ENCODE measurements at regions not wholly inside any gene's neighbourhood (a gene's known extent, or its start where the extent isn't known, plus 50 kb on each side); places are given as distances from the start of the nearest gene placed in this dataset.

DNA sequence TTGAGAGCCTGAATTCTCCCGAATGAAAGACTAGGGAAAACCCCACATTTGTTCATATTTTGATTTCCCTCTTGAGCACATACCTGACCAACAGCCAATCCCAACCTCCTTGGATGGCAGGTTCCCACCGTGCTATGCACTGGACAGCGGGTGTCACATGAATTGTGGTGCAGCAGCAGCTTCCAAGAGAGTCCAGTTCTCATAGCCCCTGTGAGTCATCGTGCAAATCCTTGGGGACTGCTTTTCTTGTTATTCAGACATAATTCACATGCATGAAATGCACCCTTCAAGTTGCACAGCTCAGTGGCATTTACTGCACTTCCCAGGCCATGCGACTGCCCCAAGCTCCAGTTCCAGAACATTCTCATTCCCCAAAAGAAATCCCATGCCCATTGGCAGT is 67.8 kb upstream of the PPP2R2D start:
- no peak for TF ChIP-seq CTCF (IDR thresholded peaks at IDR 0.05; ENCODE audit: poor library complexity, severe bottlenecking)
- no peak for TF ChIP-seq EP300 (conservative IDR thresholded peaks at IDR 0.05; ENCODE audit: poor library complexity, severe bottlenecking)
- TF ChIP-seq POLR2AphosphoS5 (IDR thresholded peaks at IDR 0.05): no peak
- TF ChIP-seq EZH2 (IDR thresholded peaks at IDR 0.05; ENCODE audit: borderline replicate concordance, insufficient read depth, low read length, poor library complexity, severe bottlenecking): no peak
- no peak for TF ChIP-seq TAF1 (IDR thresholded peaks at IDR 0.05; ENCODE audit: low read depth)
- no peak for TF ChIP-seq REST (IDR thresholded peaks at IDR 0.05; ENCODE audit: borderline replicate concordance)
- no peak for TF ChIP-seq RAD21 (conservative IDR thresholded peaks at IDR 0.05)
- TF ChIP-seq MXI1 (conservative IDR thresholded peaks at IDR 0.05; ENCODE audit: poor library complexity, severe bottlenecking): no peak
- no peak for TF ChIP-seq SMC3 (conservative IDR thresholded peaks at IDR 0.05; ENCODE audit: poor library complexity)
